HG03520 (cell line): ENCODE measurements at regions not wholly inside any gene's neighbourhood (a gene's known extent, or its start where the extent isn't known, plus 50 kb on each side); places are given as distances from the start of the nearest gene placed in this dataset.

ENCODE experiments used
- ATAC-seq: cut with Tn5 transposase; IDR thresholded peaks from one replicate; pipeline ENCODE4 v1.9.1; 2021; ENCODE audit warnings: mild to moderate bottlenecking, moderate library complexity; ENCODE audit not compliant: unreplicated experiment

- no peak for ATAC-seq
Measured at GRCh38 chr13:104759069-104759468, 1692.9 kb upstream of the SLC10A2 start.

- ATAC-seq, result no peak
Measured at GRCh38 chr13:104757712-104758111, 1691.5 kb upstream of the SLC10A2 start.

- ATAC-seq, result no peak
Measured at GRCh38 chr13:104750377-104750776, 1684.2 kb upstream of the SLC10A2 start.

GRCh38 chr13:104740641-104741222, 1674.5 kb upstream of the SLC10A2 start:
- no peak for ATAC-seq

GRCh38 chr13:104737713-104738112, 1671.5 kb upstream of the SLC10A2 start:
- no peak for ATAC-seq

- ATAC-seq, result no peak
Measured at GRCh38 chr13:104733427-104733826, 1667.2 kb upstream of the SLC10A2 start.

- no peak for ATAC-seq
Measured at GRCh38 chr13:104715111-104715510, 1648.9 kb upstream of the SLC10A2 start.

- no peak for ATAC-seq
Measured at GRCh38 chr13:104705031-104705750, 1639.0 kb upstream of the SLC10A2 start.

GRCh38 chr13:104701591-104701990, 1635.4 kb upstream of the SLC10A2 start:
- ATAC-seq, result no peak

- no peak for ATAC-seq
Measured at GRCh38 chr13:104694397-104694796, 1628.2 kb upstream of the SLC10A2 start.

GRCh38 chr13:104693126-104693525, 1626.9 kb upstream of the SLC10A2 start:
- no peak for ATAC-seq

GRCh38 chr13:104691767-104692467, 1625.7 kb upstream of the SLC10A2 start:
- no peak for ATAC-seq

GRCh38 chr13:104686484-104686883, 1620.3 kb upstream of the SLC10A2 start:
- ATAC-seq, result no peak

- no peak for ATAC-seq
Measured at GRCh38 chr13:104683789-104684188, 1617.6 kb upstream of the SLC10A2 start.

GRCh38 chr13:104678161-104678560, 1611.9 kb upstream of the SLC10A2 start:
- no peak for ATAC-seq

GRCh38 chr13:104671901-104672300, 1605.7 kb upstream of the SLC10A2 start:
- no peak for ATAC-seq

- ATAC-seq, result no peak
Measured at GRCh38 chr13:104657196-104657595, 1591.0 kb upstream of the SLC10A2 start.

- no peak for ATAC-seq
Measured at GRCh38 chr13:104650431-104650830, 1584.2 kb upstream of the SLC10A2 start.

GRCh38 chr13:104648291-104648690, 1582.1 kb upstream of the SLC10A2 start:
- ATAC-seq, result no peak

GRCh38 chr13:104645786-104646185, 1579.6 kb upstream of the SLC10A2 start:
- ATAC-seq, result no peak

GRCh38 chr13:104641309-104641708, 1575.1 kb upstream of the SLC10A2 start:
- ATAC-seq, result no peak

GRCh38 chr13:104635879-104636278, 1569.7 kb upstream of the SLC10A2 start:
- ATAC-seq, result no peak
